ENCODE measurements at regions not wholly inside any gene's neighbourhood (a gene's known extent, or its start where the extent isn't known, plus 50 kb on each side); places are given as distances from the start of the nearest gene placed in this dataset.

- DNase-seq (ENCODE audit: low read depth in 1 of 2, low spot score in 1 of 2), result no peak
- TF ChIP-seq CTCF (IDR thresholded peaks at IDR 0.05; ENCODE audit: low read depth, low read length), result no peak
- Histone ChIP-seq H3K27me3 (no peaks in the 10 kb centered on the region), H3K4me1 (ENCODE audit: low read depth) (peaks cover 15% of the 10 kb centered on the region), H3K27ac (no peak overlapping the region), H3K9me3 (ENCODE audit: low read depth) (no peaks in the 10 kb centered on the region), H3K36me3 (no peaks in the 10 kb centered on the region), H3K4me3 (no peak overlapping the region)
Measured at GRCh38 chr12:114757684-114758325, 73.8 kb upstream of the TBX3 start.

- no peak for DNase-seq (ENCODE audit: low read depth in 1 of 2, low spot score in 1 of 2)
- Histone ChIP-seq H3K4me3 (no peak overlapping the region), H3K9me3 (ENCODE audit: low read depth) (no peaks in the 10 kb centered on the region), H3K36me3 (no peaks in the 10 kb centered on the region), H3K27ac (peak overlapping the region; percentile 6), H3K27me3 (no peaks in the 10 kb centered on the region), H3K4me1 (ENCODE audit: low read depth) (peaks cover 27% of the 10 kb centered on the region)
- TF ChIP-seq CTCF (IDR thresholded peaks at IDR 0.05; ENCODE audit: low read depth, low read length), result no peak
Measured at GRCh38 chr12:114752217-114752616, 68.2 kb upstream of the TBX3 start.

DNA sequence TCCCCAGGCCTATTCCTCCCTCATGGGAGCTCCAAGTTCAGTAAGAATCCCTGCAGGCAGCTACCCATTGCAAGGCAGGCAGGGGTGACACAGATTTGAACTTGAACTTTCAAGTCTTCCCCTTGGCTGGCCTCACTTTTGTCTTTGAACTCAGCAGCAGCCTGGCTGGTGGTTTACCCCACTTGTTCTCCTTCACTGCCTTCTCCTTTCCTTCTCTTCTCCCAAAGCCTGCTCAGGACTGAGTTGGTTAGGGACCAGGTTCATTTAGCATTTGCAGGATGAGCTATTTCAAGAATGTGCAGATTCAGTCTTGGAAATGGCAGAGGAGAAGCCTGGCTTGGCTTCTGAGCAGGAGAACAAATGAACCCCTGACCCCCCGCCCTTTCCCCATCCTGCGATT lies 67.7 kb upstream of the TBX3 start:
- H3K27ac ChIP-seq, result peak overlapping the region; percentile 6
- H3K4me1 ChIP-seq (ENCODE audit: low read depth), result peaks cover 31% of the 10 kb centered on the region
- TF ChIP-seq CTCF (IDR thresholded peaks at IDR 0.05; ENCODE audit: low read depth, low read length), result no peak
- no peaks in the 10 kb centered on the region for H3K27me3 ChIP-seq
- no peaks in the 10 kb centered on the region for H3K36me3 ChIP-seq
- H3K4me3 ChIP-seq, result no peak overlapping the region
- DNase-seq (ENCODE audit: low read depth in 1 of 2, low spot score in 1 of 2), result no peak
- H3K9me3 ChIP-seq (ENCODE audit: low read depth), result no peaks in the 10 kb centered on the region

GRCh38 chr12:114750917-114751316 lies 66.9 kb upstream of the TBX3 start:
- no peak for TF ChIP-seq CTCF (IDR thresholded peaks at IDR 0.05; ENCODE audit: low read depth, low read length)
- no peak overlapping the region for H3K4me3 ChIP-seq
- H3K4me1 ChIP-seq (ENCODE audit: low read depth), result peaks cover 31% of the 10 kb centered on the region

DNA sequence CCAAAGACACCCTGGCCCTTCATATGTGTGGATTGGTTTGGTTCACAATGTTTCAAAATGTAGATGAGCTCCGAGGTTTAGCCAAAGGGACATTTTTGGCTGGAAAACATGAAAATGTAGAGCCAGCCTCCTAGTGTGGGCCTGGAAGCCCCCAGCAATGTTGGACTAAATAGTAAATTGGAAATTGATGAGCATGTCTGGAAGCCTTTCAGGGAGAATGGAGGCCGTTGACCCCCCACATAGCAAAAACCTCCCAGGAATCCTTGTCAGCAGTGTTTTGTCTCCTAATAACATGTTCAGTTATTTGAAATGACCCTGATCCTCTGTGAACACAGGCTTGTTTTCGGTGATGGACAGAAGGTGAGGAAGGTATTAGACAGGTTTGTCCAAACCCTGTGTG lies 65.1 kb upstream of the TBX3 start:
- no peak for TF ChIP-seq CTCF (IDR thresholded peaks at IDR 0.05; ENCODE audit: low read depth, low read length)
- peaks cover 31% of the 10 kb centered on the region for H3K4me1 ChIP-seq (ENCODE audit: low read depth)
- no peak for DNase-seq (ENCODE audit: low read depth in 1 of 2, low spot score in 1 of 2)

More at GRCh38 chr12:114750917-114751316, 66.9 kb upstream of the TBX3 start:
- Histone ChIP-seq H3K9me3 (ENCODE audit: low read depth) (no peaks in the 10 kb centered on the region), H3K27me3 (no peaks in the 10 kb centered on the region), H3K36me3 (no peaks in the 10 kb centered on the region), H3K27ac (no peak overlapping the region)
- peak in 1 of 2 donors; percentile 43 for DNase-seq (ENCODE audit: low read depth in 1 of 2, low spot score in 1 of 2)

More for the DNA sequence above, 65.1 kb upstream of the TBX3 start:
- Histone ChIP-seq H3K27me3 (no peaks in the 10 kb centered on the region), H3K36me3 (no peaks in the 10 kb centered on the region), H3K27ac (no peak overlapping the region), H3K9me3 (ENCODE audit: low read depth) (no peaks in the 10 kb centered on the region), H3K4me3 (no peak overlapping the region)
